IMR-90 (cell line): ENCODE measurements at regions not wholly inside any gene's neighbourhood (a gene's known extent, or its start where the extent isn't known, plus 50 kb on each side); places are given as distances from the start of the nearest gene placed in this dataset.

Experiments used
- ATAC-seq: fragments of 200-7000 bp; cut with Tn5 transposase; 2 replicates; pipeline ENCODE4 v1.9.1; 2020; ENCODE audit warnings: low read depth, mild to moderate bottlenecking, moderate library complexity
- BruUV-seq: library from RNA; stranded (reverse); fragments of 400-500 nt; replicated peaks from 2 replicates; lab custom pipeline; 2021; lab: Mats Ljungman, UMichigan
- CTCF ChIA-PET: fragments of 300-600 bp; formaldehyde crosslinking; extraction: SDS; loops from one replicate; lab custom pipeline; 2021; ENCODE audit warnings: antibody characterized with exemption; lab: Yijun Ruan, JAX
- POLR2A ChIA-PET: fragments of 300-600 bp; sonication (Branson Sonifier 250); formaldehyde crosslinking; loops from one replicate; lab custom pipeline; 2022; ENCODE audit warnings: antibody characterized with exemption; ENCODE audit not compliant: unreplicated experiment; lab: Charles Lee
- DNase-seq: peaks from one replicate; pipeline ENCODE4 v3.0.0; 2013
- H2AFZ ChIP-seq: replicated peaks from 2 replicates; pipeline ENCODE3; 2013; ENCODE audit warnings: low read length, mild to moderate bottlenecking; ENCODE audit not compliant: poor library complexity
- H2AK5ac ChIP-seq: 2 replicates; pipeline ENCODE4 v1.6.1; 2013; ENCODE audit warnings: low read depth, low read length, inconsistent platforms
- H2AK9ac ChIP-seq: replicated peaks from 2 replicates; pipeline ENCODE3; 2013; ENCODE audit warnings: mild to moderate bottlenecking, low read depth, low read length, moderate library complexity; ENCODE audit not compliant: poor library complexity
- H2BK120ac ChIP-seq: 2 replicates; pipeline ENCODE4 v1.6.1; 2013; ENCODE audit warnings: low read depth, low read length, inconsistent platforms
- H2BK15ac ChIP-seq: 3 replicates; pipeline ENCODE4 v1.6.1; 2013; ENCODE audit warnings: low read depth, low read length, inconsistent platforms
- H2BK20ac ChIP-seq: 2 replicates; pipeline ENCODE4 v1.6.1; 2013; ENCODE audit warnings: low read depth, mild to moderate bottlenecking, inconsistent platforms, low read length, moderate library complexity
- H2BK5ac ChIP-seq: 2 replicates; pipeline ENCODE4 v1.6.1; 2013; ENCODE audit warnings: mild to moderate bottlenecking, low read depth, low read length, inconsistent platforms; ENCODE audit not compliant: poor library complexity, severe bottlenecking
- H3K14ac ChIP-seq: replicated peaks from 2 replicates; pipeline ENCODE4 v1.6.1; 2013; ENCODE audit warnings: low read depth, low read length, inconsistent platforms
- H3K18ac ChIP-seq: 2 replicates; pipeline ENCODE4 v1.6.1; 2013; ENCODE audit warnings: low read depth, low read length, control low read depth
- H3K23ac ChIP-seq: 2 replicates; pipeline ENCODE4 v1.6.1; 2013; ENCODE audit warnings: low read depth, low read length, inconsistent platforms
- H3K27ac ChIP-seq: 2 replicates; pipeline ENCODE4 v1.5.1; 2013; ENCODE audit warnings: mild to moderate bottlenecking, control low read depth, low read length; ENCODE audit not compliant: insufficient read depth
- H3K27me3 ChIP-seq: 2 replicates; pipeline ENCODE4 v1.6.1; 2013; ENCODE audit warnings: low read length; ENCODE audit not compliant: control insufficient read depth, insufficient read depth
- H3K36me3 ChIP-seq: 2 replicates; pipeline ENCODE4 v1.6.1; 2013; ENCODE audit warnings: low read length, mixed read lengths; ENCODE audit not compliant: control insufficient read depth, insufficient read depth
- H3K4ac ChIP-seq: 2 replicates; pipeline ENCODE4 v1.6.1; 2013; ENCODE audit warnings: low read depth, low read length, inconsistent platforms
- H3K4me1 ChIP-seq: 2 replicates; pipeline ENCODE4 v1.6.1; 2013; ENCODE audit warnings: low read length, mixed read lengths; ENCODE audit not compliant: control insufficient read depth, insufficient read depth
- H3K4me2 ChIP-seq: 2 replicates; pipeline ENCODE4 v1.6.1; 2013; ENCODE audit warnings: low read depth, mild to moderate bottlenecking, control low read depth, low read length, moderate library complexity
- H3K4me3 ChIP-seq: 2 replicates; pipeline ENCODE4 v1.5.1; 2013; ENCODE audit warnings: low read depth, mild to moderate bottlenecking, control low read depth, low read length, moderate library complexity; ENCODE audit not compliant: insufficient read depth
- H3K56ac ChIP-seq: 2 replicates; pipeline ENCODE4 v1.6.1; 2013; ENCODE audit warnings: low read length, inconsistent platforms; ENCODE audit not compliant: insufficient read depth; ENCODE audit errors: extremely low read depth
- H3K79me1 ChIP-seq, 2 experiments: 2 replicates each; pipeline ENCODE4 v1.6.1; 2013; ENCODE audit warnings: low read length in 2 of 2, inconsistent platforms in 1 of 2, low read depth in 1 of 2
- H3K9ac ChIP-seq: 2 replicates; pipeline ENCODE4 v1.6.1; 2013; ENCODE audit warnings: low read depth, low read length, control low read depth
- H3K9me1 ChIP-seq: 2 replicates; pipeline ENCODE4 v1.6.1; 2013; ENCODE audit warnings: low read length, inconsistent platforms; ENCODE audit not compliant: insufficient read depth
- H3K9me3 ChIP-seq: 2 replicates; pipeline ENCODE4 v1.6.1; 2013; ENCODE audit warnings: low read length; ENCODE audit not compliant: control insufficient read depth, insufficient read depth
- H4K20me1 ChIP-seq: 2 replicates; pipeline ENCODE4 v1.6.1; 2013; ENCODE audit warnings: low read length, inconsistent platforms; ENCODE audit not compliant: insufficient read depth
- H4K5ac ChIP-seq: 2 replicates; pipeline ENCODE4 v1.6.1; 2013; ENCODE audit warnings: mild to moderate bottlenecking, low read depth, low read length, control low read depth
- H4K8ac ChIP-seq, 2 experiments: 2 replicates each; pipeline ENCODE4 v1.6.1; 2013; ENCODE audit warnings: low read depth in 2 of 2, low read length in 2 of 2, control low read depth in 1 of 2, inconsistent platforms in 1 of 2
- H4K91ac ChIP-seq: 2 replicates; pipeline ENCODE4 v1.6.1; 2013; ENCODE audit warnings: low read depth, low read length, inconsistent platforms; ENCODE audit not compliant: insufficient read depth
- CTCF ChIP-seq: conservative IDR thresholded peaks from 2 replicates; pipeline ENCODE4 v1.5.1; 2012; ENCODE audit warnings: mild to moderate bottlenecking, low read depth, low read length, improper control_type of control experiment
- ELK1 ChIP-seq: fragments of 150-350 bp; IDR thresholded peaks from 2 replicates; pipeline ENCODE4 v1.6.1; 2016; ENCODE audit warnings: low read depth, mild to moderate bottlenecking, low read length, moderate library complexity, borderline replicate concordance
- MAFK ChIP-seq: IDR thresholded peaks from 2 replicates; pipeline ENCODE4 v1.6.1; 2012; ENCODE audit warnings: low read depth, low read length, improper control_type of control experiment
- NFE2L2 ChIP-seq: fragments of 150-350 bp; IDR thresholded peaks from 2 replicates; pipeline ENCODE4 v1.6.1; 2016; ENCODE audit warnings: low read depth, mild to moderate bottlenecking, low read length
- RCOR1 ChIP-seq: IDR thresholded peaks from 2 replicates; pipeline ENCODE4 v1.6.1; 2012; ENCODE audit warnings: mild to moderate bottlenecking, low read length, improper control_type of control experiment; ENCODE audit not compliant: insufficient replicate concordance
- RFX5 ChIP-seq: IDR thresholded peaks from 2 replicates; pipeline ENCODE4 v1.8.0; 2012; ENCODE audit warnings: low read depth, mild to moderate bottlenecking, low read length, moderate library complexity
- USF2 ChIP-seq: fragments of 150-350 bp; IDR thresholded peaks from 2 replicates; pipeline ENCODE4 v1.6.1; 2017; ENCODE audit warnings: mild to moderate bottlenecking, antibody characterized with exemption, low read length, low read depth
- WGBS, 2 experiments: methylation state at CpG; one replicate each; pipeline versions ENCODE4 v1.1.5 to v1.1.7; 2013; ENCODE audit warnings: missing lambda C conversion rate in 2 of 2; ENCODE audit not compliant: insufficient read length in 1 of 2; ENCODE audit errors: extremely low coverage in 2 of 2; 5-methylcytosine and 5-hydroxymethylcytosine counted together
- dilution Hi-C: fragments of 300-500 bp; cut with HindIII; formaldehyde crosslinking; loops from one replicate; pipeline ENCODE4 v1.14.3; 2018; ENCODE audit warnings: low sequenced_read_pairs; ENCODE audit not compliant: unreplicated experiment
- in situ Hi-C: fragments of 300-500 bp; cut with MboI; formaldehyde crosslinking; loops from 3 replicates; pipeline ENCODE4 v1.14.3; 2019; ENCODE audit warnings: low sequenced_read_pairs, inconsistent platforms, mixed read lengths
- intact Hi-C: fragments of 100-400 bp; cut with micrococcal nuclease; formaldehyde crosslinking; loops from 2 replicates; pipeline ENCODE4 v1.10.0; 2022

- Histone ChIP-seq H3K36me3 (no peaks in the 10 kb centered on the region), H4K5ac (no peak overlapping the region), H3K4me1 (no peaks in the 10 kb centered on the region; the same call in 1 of the 2 replicates), H3K23ac (no peak overlapping the region), H4K91ac (no peak overlapping the region), H2BK15ac (0 out of 3 replicates have a peak overlapping the region, but pooled peaks have one; percentile 13), H3K14ac (no peak overlapping the region; the same call in 1 of the 2 replicates), H3K27me3 (no peaks in the 10 kb centered on the region), H4K8ac (peak overlapping the region in 1 of 2 experiments; percentile 24; a peak in 1 of 4 replicates), H2BK20ac (peak overlapping the region; percentile 21; the same call in 1 of the 2 replicates), H2AFZ (no peak overlapping the region), H2BK120ac (no peak overlapping the region; the same call in 1 of the 2 replicates), H3K56ac (no peak overlapping the region), H3K4me2 (no peak overlapping the region), H2AK9ac (no peak overlapping the region), H3K4ac (peak overlapping the region; percentile 8; the same call in 1 of the 2 replicates), H2BK5ac (peak overlapping the region; percentile 38), H4K20me1 (no peaks in the 10 kb centered on the region), H3K9me1 (0 out of 2 replicates have a peak, but pooled peaks cover 3% of the 10 kb centered on the region), H3K9me3 (no peaks in the 10 kb centered on the region), H3K4me3 (no peak overlapping the region), H3K18ac (peak overlapping the region; percentile 8; the same call in 1 of the 2 replicates), H3K79me1 (no peaks in the 10 kb centered on the region), H2AK5ac (no peak overlapping the region), H3K9ac (no peak overlapping the region), H3K27ac (no peak overlapping the region)
- dilution Hi-C loops: no loop called here
- no CpG with 5 or more reads among the region's 3 CpGs for WGBS, 2 experiments
- ATAC-seq: no peak
- in situ Hi-C loops: no loop called here
- TF ChIP-seq ELK1 (no peak), CTCF (no peak), NFE2L2 (no peak), RFX5 (no peak), USF2 (no peak), RCOR1 (no peak), MAFK (no peak)
- POLR2A ChIA-PET: no interaction called here
- intact Hi-C loops: no loop called here
- no TSS peak for BruUV-seq
- DNase-seq: no peak
- CTCF ChIA-PET: no interaction called here
These were observed 208.4 kb upstream of the CD180 start for GRCh38 chr5:67405101-67405364.
